ENCODE measurements at regions not wholly inside any gene's neighbourhood (a gene's known extent, or its start where the extent isn't known, plus 50 kb on each side); places are given as distances from the start of the nearest gene placed in this dataset.

DNA sequence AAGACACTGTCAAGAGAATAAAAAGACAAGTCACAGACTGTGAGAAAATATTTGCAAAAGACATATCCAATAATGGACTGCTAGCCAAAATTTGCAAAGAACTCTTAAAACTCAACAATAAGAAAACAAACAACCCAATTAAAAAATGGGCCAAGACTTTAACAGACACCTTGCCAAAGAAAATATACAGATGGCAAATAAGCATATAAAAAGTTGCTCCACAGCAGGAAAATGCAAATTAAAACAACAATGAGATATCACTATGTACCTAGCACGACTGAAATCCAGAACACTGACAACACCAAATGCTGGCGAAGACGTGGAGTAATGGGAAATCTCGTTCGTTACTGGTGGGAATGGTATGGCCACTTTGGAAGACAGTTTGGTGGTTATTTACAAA is 228.9 kb downstream of the TTC8 start:
- Mint-ChIP-seq H3K9me3 (ENCODE audit: unreplicated experiment) (peaks cover 4% of the 10 kb centered on the region), H3K36me3 (ENCODE audit: low read depth, unreplicated experiment) (no peaks in the 10 kb centered on the region), H3K27me3 (ENCODE audit: unreplicated experiment) (peaks cover 2% of the 10 kb centered on the region), H3K4me1 (ENCODE audit: unreplicated experiment) (no peaks in the 10 kb centered on the region), H3K4me3 (ENCODE audit: unreplicated experiment) (no peak overlapping the region), H3K27ac (ENCODE audit: unreplicated experiment) (no peak overlapping the region)
- no peak for DNase-seq (ENCODE audit: low spot score)
- TF ChIP-seq CTCF (IDR thresholded peaks at IDR 0.05; ENCODE audit: unreplicated experiment), result no peak

- Mint-ChIP-seq H3K4me3 (ENCODE audit: unreplicated experiment) (no peak overlapping the region), H3K9me3 (ENCODE audit: unreplicated experiment) (peaks cover 4% of the 10 kb centered on the region), H3K4me1 (ENCODE audit: unreplicated experiment) (no peaks in the 10 kb centered on the region), H3K36me3 (ENCODE audit: low read depth, unreplicated experiment) (no peaks in the 10 kb centered on the region), H3K27ac (ENCODE audit: unreplicated experiment) (no peak overlapping the region), H3K27me3 (ENCODE audit: unreplicated experiment) (peaks cover 2% of the 10 kb centered on the region)
- no peak for TF ChIP-seq CTCF (IDR thresholded peaks at IDR 0.05; ENCODE audit: unreplicated experiment)
- DNase-seq (ENCODE audit: low spot score), result no peak
Observed at GRCh38 chr14:89056394-89056793, 231.9 kb downstream of the TTC8 start.

GRCh38 chr14:89058697-89059096 is 234.2 kb downstream of the TTC8 start:
- no peaks in the 10 kb centered on the region for H3K4me1 Mint-ChIP-seq (ENCODE audit: unreplicated experiment)
- no peaks in the 10 kb centered on the region for H3K27me3 Mint-ChIP-seq (ENCODE audit: unreplicated experiment)
- DNase-seq (ENCODE audit: low spot score), result no peak
- no peaks in the 10 kb centered on the region for H3K36me3 Mint-ChIP-seq (ENCODE audit: low read depth, unreplicated experiment)
- H3K4me3 Mint-ChIP-seq (ENCODE audit: unreplicated experiment), result no peak overlapping the region
- no peak for TF ChIP-seq CTCF (IDR thresholded peaks at IDR 0.05; ENCODE audit: unreplicated experiment)
- no peak overlapping the region for H3K27ac Mint-ChIP-seq (ENCODE audit: unreplicated experiment)
- no peaks in the 10 kb centered on the region for H3K9me3 Mint-ChIP-seq (ENCODE audit: unreplicated experiment)

- H3K9me3 Mint-ChIP-seq (ENCODE audit: unreplicated experiment), result no peaks in the 10 kb centered on the region
- H3K4me1 Mint-ChIP-seq (ENCODE audit: unreplicated experiment), result no peaks in the 10 kb centered on the region
- no peaks in the 10 kb centered on the region for H3K36me3 Mint-ChIP-seq (ENCODE audit: low read depth, unreplicated experiment)
- H3K27me3 Mint-ChIP-seq (ENCODE audit: unreplicated experiment), result no peaks in the 10 kb centered on the region
- no peak for DNase-seq (ENCODE audit: low spot score)
- no peak overlapping the region for H3K4me3 Mint-ChIP-seq (ENCODE audit: unreplicated experiment)
- TF ChIP-seq CTCF (IDR thresholded peaks at IDR 0.05; ENCODE audit: unreplicated experiment), result no peak
- no peak overlapping the region for H3K27ac Mint-ChIP-seq (ENCODE audit: unreplicated experiment)
Observed at GRCh38 chr14:89060191-89060590, 235.7 kb downstream of the TTC8 start.

DNA sequence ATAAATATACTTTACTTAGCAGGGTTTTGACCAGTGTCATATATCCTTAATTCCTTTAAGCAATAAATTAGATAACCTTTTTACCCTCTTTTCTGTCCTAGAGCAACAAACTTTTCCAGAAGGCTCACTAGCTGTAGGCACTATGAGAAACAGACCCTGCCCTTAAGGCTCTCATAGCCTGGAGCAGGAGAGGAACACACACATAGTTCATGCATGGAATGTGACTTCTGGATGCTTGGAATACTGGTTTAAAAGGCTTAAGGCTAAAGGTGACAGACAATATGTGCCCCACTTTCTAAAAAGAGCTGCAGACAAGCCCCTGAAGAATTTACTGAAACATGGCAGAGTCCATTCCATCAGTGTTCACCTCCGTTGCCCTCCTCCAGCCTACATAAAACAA is 237.2 kb downstream of the TTC8 start:
- H3K4me1 Mint-ChIP-seq (ENCODE audit: unreplicated experiment), result no peaks in the 10 kb centered on the region
- TF ChIP-seq CTCF (IDR thresholded peaks at IDR 0.05; ENCODE audit: unreplicated experiment), result no peak
- H3K27me3 Mint-ChIP-seq (ENCODE audit: unreplicated experiment), result no peaks in the 10 kb centered on the region
- no peak overlapping the region for H3K4me3 Mint-ChIP-seq (ENCODE audit: unreplicated experiment)
- DNase-seq (ENCODE audit: low spot score), result no peak
- no peak overlapping the region for H3K27ac Mint-ChIP-seq (ENCODE audit: unreplicated experiment)
- no peaks in the 10 kb centered on the region for H3K9me3 Mint-ChIP-seq (ENCODE audit: unreplicated experiment)
- H3K36me3 Mint-ChIP-seq (ENCODE audit: low read depth, unreplicated experiment), result no peaks in the 10 kb centered on the region

Measured in endothelial cell (in vitro differentiated cells).